Prostate gland (tissue), 2 donors: ENCODE measurements at regions not wholly inside any gene's neighbourhood (a gene's known extent, or its start where the extent isn't known, plus 50 kb on each side); places are given as distances from the start of the nearest gene placed in this dataset.

Experiments
- POLR2A ChIP-seq: fragments of 450-650 bp; IDR thresholded peaks from one replicate; pipeline ENCODE4 v1.6.1; 2016; ENCODE audit warnings: antibody characterized with exemption, mild to moderate bottlenecking
- POLR2AphosphoS5 ChIP-seq: sonication (generic); formaldehyde crosslinking; IDR thresholded peaks from one replicate; pipeline ENCODE4 v1.6.1; 2017; ENCODE audit warnings: antibody characterized with exemption
- TF ChIP-seq, protein P1 (sequence below), 4 experiments: fragments of 200-600 bp in 2 of 4; fragments of 450-650 bp in 2 of 4; sonication (generic) in 2 of 4; IDR thresholded peaks; 1 replicate in 3 of 4; 2 replicates in 1 of 4; pipeline ENCODE4 v1.5.1; 2016 to 2019; ENCODE audit warnings: antibody characterized with exemption in 4 of 4, mild to moderate bottlenecking in 2 of 4, moderate library complexity in 2 of 4

DNA sequence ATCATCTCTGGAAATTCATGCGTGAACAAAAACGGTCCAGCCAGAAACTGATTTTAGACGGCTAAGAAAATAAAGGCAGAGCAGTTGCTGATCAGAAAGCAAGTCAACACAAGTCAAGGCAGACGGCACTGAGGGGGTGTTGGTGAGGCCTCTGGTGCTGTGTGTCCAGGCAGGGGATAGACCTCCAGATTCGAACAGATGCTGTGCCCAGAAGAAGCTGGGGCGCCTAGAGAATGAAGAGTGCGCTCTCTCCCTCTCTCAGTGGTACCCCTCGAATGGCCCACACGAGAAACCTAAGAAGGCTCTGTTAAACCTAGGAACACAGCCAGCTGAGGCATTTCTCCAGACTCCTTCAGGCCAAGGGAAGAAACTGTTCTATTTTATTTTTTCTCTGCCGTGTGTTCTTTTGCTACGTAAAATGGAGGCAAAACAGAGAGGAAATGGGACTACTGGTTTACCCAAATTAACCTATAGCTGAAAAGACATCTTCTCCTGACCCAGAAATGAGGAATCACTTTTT, 178.3 kb downstream of the PMP22 start:
- TF ChIP-seq, protein P1, sequence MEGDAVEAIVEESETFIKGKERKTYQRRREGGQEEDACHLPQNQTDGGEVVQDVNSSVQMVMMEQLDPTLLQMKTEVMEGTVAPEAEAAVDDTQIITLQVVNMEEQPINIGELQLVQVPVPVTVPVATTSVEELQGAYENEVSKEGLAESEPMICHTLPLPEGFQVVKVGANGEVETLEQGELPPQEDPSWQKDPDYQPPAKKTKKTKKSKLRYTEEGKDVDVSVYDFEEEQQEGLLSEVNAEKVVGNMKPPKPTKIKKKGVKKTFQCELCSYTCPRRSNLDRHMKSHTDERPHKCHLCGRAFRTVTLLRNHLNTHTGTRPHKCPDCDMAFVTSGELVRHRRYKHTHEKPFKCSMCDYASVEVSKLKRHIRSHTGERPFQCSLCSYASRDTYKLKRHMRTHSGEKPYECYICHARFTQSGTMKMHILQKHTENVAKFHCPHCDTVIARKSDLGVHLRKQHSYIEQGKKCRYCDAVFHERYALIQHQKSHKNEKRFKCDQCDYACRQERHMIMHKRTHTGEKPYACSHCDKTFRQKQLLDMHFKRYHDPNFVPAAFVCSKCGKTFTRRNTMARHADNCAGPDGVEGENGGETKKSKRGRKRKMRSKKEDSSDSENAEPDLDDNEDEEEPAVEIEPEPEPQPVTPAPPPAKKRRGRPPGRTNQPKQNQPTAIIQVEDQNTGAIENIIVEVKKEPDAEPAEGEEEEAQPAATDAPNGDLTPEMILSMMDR (IDR thresholded peaks at IDR 0.05): no peak
- TF ChIP-seq POLR2AphosphoS5: no peak
- TF ChIP-seq POLR2A: no peak
